MCF 10A (cell line): ENCODE measurements at regions not wholly inside any gene's neighbourhood (a gene's known extent, or its start where the extent isn't known, plus 50 kb on each side); places are given as distances from the start of the nearest gene placed in this dataset.

Source experiments
- BruUV-seq: library from RNA; stranded (reverse); fragments of 400-500 nt; replicated peaks from 2 replicates; lab custom pipeline; 2021; lab: Mats Ljungman, UMichigan
- CTCF ChIA-PET: fragments of 300-600 bp; sonication (Branson Sonifier 250); formaldehyde crosslinking; extraction: SDS; loops from one replicate; lab custom pipeline; 2021; ENCODE audit warnings: antibody characterized with exemption, inconsistent platforms; lab: Yijun Ruan, JAX
- POLR2A ChIA-PET: fragments of 300-600, 350-650 bp; sonication (Branson Sonifier 250); formaldehyde crosslinking; extraction: SDS; loops from one replicate; lab custom pipeline; 2020; ENCODE audit warnings: antibody characterized with exemption, inconsistent platforms; lab: Yijun Ruan, JAX
- DNase-seq: peaks from one replicate; pipeline ENCODE4 v3.0.0-alpha.2; 2018; ENCODE audit not compliant: unreplicated experiment
- H3K27ac Mint-ChIP-seq: one replicate; pipeline ENCODE4 v1.8.0; 2022; ENCODE audit warnings: mild to moderate bottlenecking, low read depth, mixed read lengths; ENCODE audit not compliant: unreplicated experiment
- H3K27me3 Mint-ChIP-seq: one replicate; pipeline ENCODE4 v1.8.0; 2022; ENCODE audit warnings: mixed read lengths; ENCODE audit not compliant: insufficient read depth, unreplicated experiment
- H3K36me3 Mint-ChIP-seq: one replicate; pipeline ENCODE4 v1.8.0; 2022; ENCODE audit warnings: mild to moderate bottlenecking, moderate library complexity, mixed read lengths; ENCODE audit not compliant: insufficient read depth, unreplicated experiment
- H3K4me1 Mint-ChIP-seq: one replicate; pipeline ENCODE4 v1.8.0; 2022; ENCODE audit warnings: mixed read lengths; ENCODE audit not compliant: insufficient read depth, unreplicated experiment
- H3K4me3 Mint-ChIP-seq: one replicate; pipeline ENCODE4 v1.8.0; 2022; ENCODE audit warnings: mild to moderate bottlenecking, moderate library complexity, mixed read lengths; ENCODE audit not compliant: unreplicated experiment
- H3K9me3 Mint-ChIP-seq: one replicate; pipeline ENCODE4 v1.8.0; 2022; ENCODE audit warnings: mixed read lengths; ENCODE audit not compliant: unreplicated experiment
- CTCF ChIP-seq: fragments of 200-600 bp; IDR thresholded peaks from one replicate; pipeline ENCODE4 v1.8.0; 2022; ENCODE audit warnings: antibody characterized with exemption, mild to moderate bottlenecking; ENCODE audit not compliant: unreplicated experiment
- intact Hi-C: fragments of 100-400 bp; cut with micrococcal nuclease; formaldehyde crosslinking; loops from 2 replicates; pipeline ENCODE4 v1.14.1; 2022

GRCh38 chr5:110908848-110909247 is 162.7 kb upstream of the TSLP start:
- Mint-ChIP-seq H3K36me3 (no peaks in the 10 kb centered on the region), H3K4me1 (peaks cover 5% of the 10 kb centered on the region), H3K4me3 (no peak overlapping the region), H3K9me3 (no peaks in the 10 kb centered on the region), H3K27me3 (peaks cover 21% of the 10 kb centered on the region), H3K27ac (no peak overlapping the region)
- ChIA-PET POLR2A (interaction anchor here (0.6 to 1.3 kb wide), 3 partner anchors 8 to 204 kb away, joined by 3 to 8 read pairs (median 3); no protein-coding TSS in a partner anchor), CTCF (interaction anchor here (0.8 kb wide), 1 partner anchor 102 kb away, joined by 3 read pairs; no protein-coding TSS in a partner anchor)
- no peak for DNase-seq
- no peak for TF ChIP-seq CTCF
- intact Hi-C loops, result no loop called here
- no TSS peak for BruUV-seq

- no peak for DNase-seq
- ChIA-PET POLR2A (interaction anchor here (0.6 to 1.3 kb wide), 3 partner anchors 9 to 204 kb away, joined by 3 to 8 read pairs (median 3); no protein-coding TSS in a partner anchor), CTCF (no interaction called here)
- intact Hi-C loops, result no loop called here
- Mint-ChIP-seq H3K4me1 (peaks cover 5% of the 10 kb centered on the region), H3K4me3 (no peak overlapping the region), H3K27ac (no peak overlapping the region), H3K27me3 (peaks cover 21% of the 10 kb centered on the region), H3K36me3 (no peaks in the 10 kb centered on the region), H3K9me3 (no peaks in the 10 kb centered on the region)
- BruUV-seq, result no TSS peak
- no peak for TF ChIP-seq CTCF
Measured at GRCh38 chr5:110909415-110909814, 162.1 kb upstream of the TSLP start.

- BruUV-seq, result no TSS peak
- peaks cover 21% of the 10 kb centered on the region for H3K27me3 Mint-ChIP-seq
- H3K36me3 Mint-ChIP-seq, result no peaks in the 10 kb centered on the region
- peak; percentile 61 for DNase-seq
- H3K4me1 Mint-ChIP-seq, result peaks cover 5% of the 10 kb centered on the region
- no peak overlapping the region for H3K4me3 Mint-ChIP-seq
- H3K27ac Mint-ChIP-seq, result no peak overlapping the region
- no peaks in the 10 kb centered on the region for H3K9me3 Mint-ChIP-seq
- no peak for TF ChIP-seq CTCF
- CTCF ChIA-PET, result interaction anchor here (1.0 kb wide), 1 partner anchor 153 kb away, joined by 3 read pairs; no protein-coding TSS in a partner anchor
- POLR2A ChIA-PET, result interaction anchor here (1.3 kb wide), 1 partner anchor 9 kb away, joined by 8 read pairs; no protein-coding TSS in a partner anchor
- intact Hi-C loops, result no loop called here
Measured at GRCh38 chr5:110909950-110910349, 161.6 kb upstream of the TSLP start.

DNA sequence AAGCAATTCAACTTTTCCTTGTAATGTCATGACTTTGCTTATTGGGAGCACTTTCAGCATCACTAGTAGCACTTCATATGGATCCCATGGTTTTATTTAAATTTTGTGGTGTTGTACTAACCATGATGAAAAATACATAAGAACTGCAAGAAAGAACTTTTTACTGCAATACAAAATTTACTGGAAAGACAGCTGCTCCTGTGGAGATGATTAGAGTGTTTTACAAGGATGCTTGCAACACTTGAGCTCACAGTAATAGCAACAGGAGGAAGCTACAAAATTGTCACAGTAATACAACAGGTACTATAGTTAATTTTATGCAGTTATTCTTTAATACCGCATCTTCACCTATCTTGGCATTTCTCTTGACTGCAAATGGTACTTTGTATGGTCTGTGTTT is 158.3 kb upstream of the TSLP start:
- Mint-ChIP-seq H3K27me3 (peaks cover 21% of the 10 kb centered on the region), H3K36me3 (no peaks in the 10 kb centered on the region), H3K9me3 (no peaks in the 10 kb centered on the region), H3K27ac (no peak overlapping the region), H3K4me1 (peaks cover 20% of the 10 kb centered on the region), H3K4me3 (no peak overlapping the region)
- no peak for DNase-seq
- ChIA-PET POLR2A (no interaction called here), CTCF (interaction anchor here (0.6 kb wide), 2 partner anchors 97 to 842 kb away, joined by 3 to 4 read pairs; no protein-coding TSS in a partner anchor)
- no peak for TF ChIP-seq CTCF
- no TSS peak for BruUV-seq
- intact Hi-C loops, result no loop called here
